Left renal pelvis (tissue), 4 donors: ENCODE measurements at regions not wholly inside any gene's neighbourhood (a gene's known extent, or its start where the extent isn't known, plus 50 kb on each side); places are given as distances from the start of the nearest gene placed in this dataset.

Experiments
- DNase-seq, 4 donors: peaks; one replicate each; pipeline ENCODE4 v3.0.0-alpha.2; 2013; ENCODE audit warnings: low read depth in 4 of 4, low spot score in 3 of 4

- DNase-seq: no peak
These were observed 632.0 kb upstream of the KIRREL3 start for GRCh38 chr11:127632546-127632945.

- DNase-seq: no peak
These were observed 631.4 kb upstream of the KIRREL3 start for GRCh38 chr11:127631974-127632373.

GRCh38 chr11:127629200-127629599 is 628.6 kb upstream of the KIRREL3 start:
- no peak for DNase-seq

- no peak for DNase-seq
These were observed 627.9 kb upstream of the KIRREL3 start for GRCh38 chr11:127628458-127628785.

GRCh38 chr11:127627629-127628457 is 627.3 kb upstream of the KIRREL3 start:
- no peak for DNase-seq

- no peak for DNase-seq
These were observed 626.6 kb upstream of the KIRREL3 start for GRCh38 chr11:127627204-127627603.

GRCh38 chr11:127625402-127625801 is 624.8 kb upstream of the KIRREL3 start:
- no peak for DNase-seq

- no peak for DNase-seq
These were observed 623.8 kb upstream of the KIRREL3 start for GRCh38 chr11:127624306-127624856.

GRCh38 chr11:127622686-127623085 is 622.1 kb upstream of the KIRREL3 start:
- DNase-seq: no peak

GRCh38 chr11:127620671-127621070 is 620.1 kb upstream of the KIRREL3 start:
- no peak for DNase-seq

- DNase-seq: no peak
These were observed 619.4 kb upstream of the KIRREL3 start for GRCh38 chr11:127619946-127620345.

GRCh38 chr11:127618721-127619120 is 618.2 kb upstream of the KIRREL3 start:
- DNase-seq: no peak

- DNase-seq: no peak
These were observed 615.6 kb upstream of the KIRREL3 start for GRCh38 chr11:127616158-127616557.

GRCh38 chr11:127612607-127613006 is 612.0 kb upstream of the KIRREL3 start:
- DNase-seq: no peak

- no peak for DNase-seq
These were observed 608.6 kb upstream of the KIRREL3 start for GRCh38 chr11:127609025-127609773.

- DNase-seq: no peak
These were observed 607.0 kb upstream of the KIRREL3 start for GRCh38 chr11:127607487-127608085.

- DNase-seq: no peak
These were observed 601.0 kb upstream of the KIRREL3 start for GRCh38 chr11:127601578-127601977.

GRCh38 chr11:127600674-127601073 is 600.1 kb upstream of the KIRREL3 start:
- no peak for DNase-seq

GRCh38 chr11:127598476-127598875 is 597.9 kb upstream of the KIRREL3 start:
- DNase-seq: no peak

- DNase-seq: no peak
These were observed 595.9 kb upstream of the KIRREL3 start for GRCh38 chr11:127596433-127596832.

GRCh38 chr11:127592371-127592770 is 591.8 kb upstream of the KIRREL3 start:
- no peak for DNase-seq
